Colonic mucosa (tissue), 4 donors: ENCODE measurements at regions not wholly inside any gene's neighbourhood (a gene's known extent, or its start where the extent isn't known, plus 50 kb on each side); places are given as distances from the start of the nearest gene placed in this dataset.

Experiments used
- DNase-seq: peaks from one replicate; pipeline ENCODE4 v3.0.0-alpha.2; 2020
- H3K27ac ChIP-seq: fragments of 200-600 bp; one replicate; pipeline ENCODE4 v1.8.0; 2021
- H3K27me3 ChIP-seq: fragments of 200-600 bp; one replicate; pipeline ENCODE4 v1.8.0; 2021
- H3K36me3 ChIP-seq: fragments of 200-600 bp; one replicate; pipeline ENCODE4 v1.8.0; 2021
- H3K4me1 ChIP-seq: fragments of 200-600 bp; one replicate; pipeline ENCODE4 v1.8.0; 2021; ENCODE audit warnings: mild to moderate bottlenecking
- H3K4me3 ChIP-seq: fragments of 200-600 bp; one replicate; pipeline ENCODE4 v1.8.0; 2021
- H3K9ac ChIP-seq, 2 donors: one replicate each; pipeline ENCODE4 v1.7.0; 2013; ENCODE audit warnings: control low read depth in 2 of 2, low read depth in 2 of 2, low read length in 2 of 2
- H3K9me3 ChIP-seq: fragments of 200-600 bp; one replicate; pipeline ENCODE4 v1.8.0; 2021
- intact Hi-C: fragments of 100-400 bp; cut with DNase I; formaldehyde crosslinking; loops from one replicate; pipeline ENCODE4 v1.14.1; 2022
- TF ChIP-seq, protein P1 (sequence below): fragments of 200-600 bp; IDR thresholded peaks from one replicate; pipeline ENCODE4 v1.8.0; 2022; ENCODE audit warnings: antibody characterized with exemption, mild to moderate bottlenecking
- donor health status: healthy.
- donor health status: DM: no; HTN: no; CAD: no.
- donor health status: DM: no; HTN: no; CAD: no.

DNA sequence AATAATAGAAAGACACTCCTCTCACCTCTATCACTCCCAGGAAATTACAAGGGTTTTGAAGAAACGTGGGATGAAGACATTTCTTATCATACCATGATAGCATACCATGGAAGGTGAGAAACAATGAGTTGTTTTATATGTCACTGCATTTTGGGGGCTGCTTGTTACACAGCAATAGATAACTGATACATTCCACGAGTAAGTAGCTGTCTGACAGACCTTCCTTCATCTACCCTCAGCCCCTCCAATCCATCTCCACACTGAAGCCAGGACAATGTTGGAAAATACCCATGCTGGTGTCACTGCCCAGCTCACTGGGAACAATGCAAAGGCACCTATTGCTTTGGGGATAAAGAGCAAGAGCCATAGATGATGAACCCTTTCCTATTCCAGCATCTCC, 68.9 kb upstream of the USP29 start:
- Histone ChIP-seq H3K9ac (no peak overlapping the region), H3K9me3 (no peaks in the 10 kb centered on the region), H3K27me3 (no peaks in the 10 kb centered on the region), H3K4me1 (no peaks in the 10 kb centered on the region), H3K36me3 (no peaks in the 10 kb centered on the region), H3K27ac (no peak overlapping the region), H3K4me3 (no peak overlapping the region)
- intact Hi-C loops: no loop called here
- TF ChIP-seq, protein P1, sequence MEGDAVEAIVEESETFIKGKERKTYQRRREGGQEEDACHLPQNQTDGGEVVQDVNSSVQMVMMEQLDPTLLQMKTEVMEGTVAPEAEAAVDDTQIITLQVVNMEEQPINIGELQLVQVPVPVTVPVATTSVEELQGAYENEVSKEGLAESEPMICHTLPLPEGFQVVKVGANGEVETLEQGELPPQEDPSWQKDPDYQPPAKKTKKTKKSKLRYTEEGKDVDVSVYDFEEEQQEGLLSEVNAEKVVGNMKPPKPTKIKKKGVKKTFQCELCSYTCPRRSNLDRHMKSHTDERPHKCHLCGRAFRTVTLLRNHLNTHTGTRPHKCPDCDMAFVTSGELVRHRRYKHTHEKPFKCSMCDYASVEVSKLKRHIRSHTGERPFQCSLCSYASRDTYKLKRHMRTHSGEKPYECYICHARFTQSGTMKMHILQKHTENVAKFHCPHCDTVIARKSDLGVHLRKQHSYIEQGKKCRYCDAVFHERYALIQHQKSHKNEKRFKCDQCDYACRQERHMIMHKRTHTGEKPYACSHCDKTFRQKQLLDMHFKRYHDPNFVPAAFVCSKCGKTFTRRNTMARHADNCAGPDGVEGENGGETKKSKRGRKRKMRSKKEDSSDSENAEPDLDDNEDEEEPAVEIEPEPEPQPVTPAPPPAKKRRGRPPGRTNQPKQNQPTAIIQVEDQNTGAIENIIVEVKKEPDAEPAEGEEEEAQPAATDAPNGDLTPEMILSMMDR: no peak
- DNase-seq: no peak

DNA sequence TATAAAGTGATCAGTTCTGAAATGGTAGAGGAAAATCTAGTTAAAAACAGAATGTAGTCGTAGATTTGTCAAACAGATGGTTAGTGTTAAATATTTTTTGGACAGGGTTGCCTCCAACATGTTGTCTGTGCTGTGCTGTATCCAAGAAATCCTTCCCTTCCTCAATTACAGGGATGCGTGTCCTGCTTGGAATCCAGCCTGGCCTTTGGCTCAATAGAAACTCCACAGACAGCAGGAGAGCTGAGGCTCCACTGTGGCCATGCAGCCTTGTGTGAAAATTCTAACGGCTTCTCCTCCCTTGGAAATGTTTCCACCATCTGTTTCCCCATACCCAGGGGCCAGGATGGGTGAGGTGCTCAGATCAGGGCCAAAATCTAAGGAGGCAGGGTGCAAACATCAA, 67.7 kb upstream of the USP29 start:
- no peaks in the 10 kb centered on the region for H3K27me3 ChIP-seq
- H3K9ac ChIP-seq: no peak overlapping the region
- H3K36me3 ChIP-seq: no peaks in the 10 kb centered on the region
- intact Hi-C loops: no loop called here
- no peak for DNase-seq
- TF ChIP-seq, protein P1: no peak
- H3K9me3 ChIP-seq: no peaks in the 10 kb centered on the region
- no peaks in the 10 kb centered on the region for H3K4me1 ChIP-seq
- H3K27ac ChIP-seq: no peak overlapping the region
- no peak overlapping the region for H3K4me3 ChIP-seq

DNA sequence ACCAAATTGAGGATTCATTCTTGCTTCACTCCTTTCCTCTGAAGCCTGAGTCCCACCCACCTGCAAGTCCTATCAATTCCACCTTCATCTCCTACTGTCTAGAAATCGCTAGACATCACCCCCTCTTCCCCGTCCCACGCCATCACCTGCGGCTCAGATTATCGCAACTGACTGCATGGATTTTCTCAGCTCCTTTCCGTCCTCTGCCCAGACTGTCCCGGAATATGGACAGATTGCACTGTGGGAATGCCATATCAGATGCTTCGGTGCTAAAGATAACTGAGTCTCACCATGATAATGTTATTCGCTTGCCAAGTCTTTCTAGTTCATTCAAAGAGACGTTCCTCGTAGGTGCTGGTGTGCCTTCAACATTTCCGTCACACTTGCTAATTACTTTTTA, 66.4 kb upstream of the USP29 start:
- Histone ChIP-seq H3K9ac (no peak overlapping the region), H3K27me3 (no peaks in the 10 kb centered on the region), H3K36me3 (no peaks in the 10 kb centered on the region), H3K4me3 (no peak overlapping the region), H3K9me3 (no peaks in the 10 kb centered on the region), H3K4me1 (no peaks in the 10 kb centered on the region), H3K27ac (no peak overlapping the region)
- no peak for DNase-seq
- intact Hi-C loops: no loop called here
- TF ChIP-seq, protein P1: no peak

DNA sequence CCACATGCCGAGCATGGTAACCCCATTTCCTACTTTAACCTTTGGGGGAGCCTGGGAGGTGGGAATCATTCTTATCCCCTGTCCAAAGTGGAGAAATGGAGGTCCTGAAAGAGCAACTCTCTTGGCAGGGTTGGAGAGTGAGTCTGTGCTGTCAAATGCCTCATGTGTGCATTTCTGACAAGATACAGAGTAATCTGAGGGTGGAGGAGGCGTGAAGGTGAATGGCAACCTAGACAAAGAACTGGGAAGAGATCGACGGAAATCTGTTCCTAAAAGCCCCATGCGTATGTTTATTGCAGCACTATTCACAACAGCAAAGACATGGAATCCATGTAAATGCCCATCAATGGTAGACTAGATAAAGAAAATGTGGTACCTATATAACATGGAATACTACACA, 63.8 kb upstream of the USP29 start:
- no peaks in the 10 kb centered on the region for H3K27me3 ChIP-seq
- no peak overlapping the region for H3K27ac ChIP-seq
- intact Hi-C loops: no loop called here
- no peaks in the 10 kb centered on the region for H3K9me3 ChIP-seq
- no peaks in the 10 kb centered on the region for H3K4me1 ChIP-seq
- no peaks in the 10 kb centered on the region for H3K36me3 ChIP-seq
- no peak overlapping the region for H3K4me3 ChIP-seq
- DNase-seq: no peak
- TF ChIP-seq, protein P1: no peak
- H3K9ac ChIP-seq: no peak overlapping the region

DNA sequence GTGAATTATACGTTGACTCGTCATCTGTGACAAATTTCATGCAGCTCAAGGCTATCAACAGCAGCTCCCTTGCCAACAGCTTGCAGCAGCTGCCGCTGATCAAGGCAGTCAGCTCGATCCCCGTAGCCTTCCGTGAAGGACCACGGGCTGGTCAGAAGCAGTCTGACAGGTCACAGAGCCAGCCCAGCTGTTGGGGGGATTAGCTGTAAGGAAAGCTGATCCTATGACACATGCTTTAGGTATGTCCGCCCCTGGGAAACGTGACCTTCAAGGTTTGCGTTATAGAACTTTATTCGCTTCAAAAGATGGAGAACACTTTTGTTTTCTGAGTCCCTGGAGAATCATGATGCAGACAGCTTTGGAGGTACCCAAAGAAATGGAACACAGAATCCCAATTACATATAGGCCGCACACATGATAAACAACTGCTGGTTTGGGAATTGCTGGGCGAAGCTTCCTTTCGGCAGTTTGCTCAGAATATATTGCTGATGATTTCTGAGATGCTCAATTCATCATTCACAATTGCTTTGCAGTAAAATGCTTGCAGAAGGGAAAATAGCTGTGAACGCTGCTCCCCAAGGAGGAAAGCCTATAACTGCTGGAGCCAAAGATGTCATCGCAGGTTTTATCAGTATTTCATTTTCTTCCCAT, 62.6 kb upstream of the USP29 start:
- no peak overlapping the region for H3K4me3 ChIP-seq
- no peaks in the 10 kb centered on the region for H3K36me3 ChIP-seq
- TF ChIP-seq, protein P1: no peak
- no peaks in the 10 kb centered on the region for H3K4me1 ChIP-seq
- no peaks in the 10 kb centered on the region for H3K9me3 ChIP-seq
- no peak overlapping the region for H3K9ac ChIP-seq
- no peaks in the 10 kb centered on the region for H3K27me3 ChIP-seq
- intact Hi-C loops: no loop called here
- no peak overlapping the region for H3K27ac ChIP-seq
- peak; percentile 59 for DNase-seq
